ENCODE measurements at regions not wholly inside any gene's neighbourhood (a gene's known extent, or its start where the extent isn't known, plus 50 kb on each side); places are given as distances from the start of the nearest gene placed in this dataset.

DNA sequence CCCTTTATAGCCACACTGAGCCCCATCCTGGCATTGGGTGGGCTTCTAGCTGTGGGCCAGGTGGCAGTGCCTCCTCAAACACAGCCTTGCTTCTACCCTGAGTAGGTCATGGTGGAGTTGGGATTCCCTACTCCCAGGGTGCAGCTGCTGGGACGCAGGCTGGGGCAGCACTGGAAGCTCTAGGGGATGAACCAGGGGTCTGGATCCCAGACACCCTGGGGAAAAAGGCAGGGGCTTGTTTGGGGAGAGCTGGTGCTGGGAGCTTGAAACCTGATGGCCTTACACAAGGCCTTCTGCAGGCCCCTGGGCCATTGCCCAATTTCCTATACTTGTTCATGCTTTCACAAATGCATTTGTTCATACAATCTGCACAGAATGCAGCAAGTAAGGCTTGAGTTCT, 103.7 kb upstream of the CTBP2 start:
- Histone ChIP-seq H3K27ac (ENCODE audit: low read length) (no peak overlapping the region), H3K9me3 (ENCODE audit: control insufficient read depth, insufficient read depth, low read length) (no peaks in the 10 kb centered on the region), H3K36me3 (ENCODE audit: control insufficient read depth, insufficient read depth, low read length) (no peaks in the 10 kb centered on the region), H3K4me1 (ENCODE audit: control insufficient read depth, insufficient read depth, low read length) (no peaks in the 10 kb centered on the region), H3K27me3 (ENCODE audit: control insufficient read depth, insufficient read depth, low read length) (no peaks in the 10 kb centered on the region), H3K4me3 (ENCODE audit: low read length) (no peak overlapping the region)
- TF ChIP-seq, protein P1, sequence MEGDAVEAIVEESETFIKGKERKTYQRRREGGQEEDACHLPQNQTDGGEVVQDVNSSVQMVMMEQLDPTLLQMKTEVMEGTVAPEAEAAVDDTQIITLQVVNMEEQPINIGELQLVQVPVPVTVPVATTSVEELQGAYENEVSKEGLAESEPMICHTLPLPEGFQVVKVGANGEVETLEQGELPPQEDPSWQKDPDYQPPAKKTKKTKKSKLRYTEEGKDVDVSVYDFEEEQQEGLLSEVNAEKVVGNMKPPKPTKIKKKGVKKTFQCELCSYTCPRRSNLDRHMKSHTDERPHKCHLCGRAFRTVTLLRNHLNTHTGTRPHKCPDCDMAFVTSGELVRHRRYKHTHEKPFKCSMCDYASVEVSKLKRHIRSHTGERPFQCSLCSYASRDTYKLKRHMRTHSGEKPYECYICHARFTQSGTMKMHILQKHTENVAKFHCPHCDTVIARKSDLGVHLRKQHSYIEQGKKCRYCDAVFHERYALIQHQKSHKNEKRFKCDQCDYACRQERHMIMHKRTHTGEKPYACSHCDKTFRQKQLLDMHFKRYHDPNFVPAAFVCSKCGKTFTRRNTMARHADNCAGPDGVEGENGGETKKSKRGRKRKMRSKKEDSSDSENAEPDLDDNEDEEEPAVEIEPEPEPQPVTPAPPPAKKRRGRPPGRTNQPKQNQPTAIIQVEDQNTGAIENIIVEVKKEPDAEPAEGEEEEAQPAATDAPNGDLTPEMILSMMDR (IDR thresholded peaks at IDR 0.05), result no peak
- Mint-ChIP-seq H3K27me3 (ENCODE audit: low read depth in 2 of 2) (peaks cover 8 to 22% of the 10 kb centered on the region in 2 donors), H3K4me3 (no peak overlapping the region), H3K9me3 (no peaks in the 10 kb centered on the region), H3K27ac (no peak overlapping the region), H3K36me3 (no peaks in the 10 kb centered on the region), H3K4me1 (no peaks in the 10 kb centered on the region)
- ATAC-seq (no peak), DNase-seq (no peak)
- intact Hi-C loops (cut with micrococcal nuclease), result no loop called here
- WGBS (ENCODE audit: insufficient coverage), result 92% methylated on average over 1 of the region's 1 CpG

DNA sequence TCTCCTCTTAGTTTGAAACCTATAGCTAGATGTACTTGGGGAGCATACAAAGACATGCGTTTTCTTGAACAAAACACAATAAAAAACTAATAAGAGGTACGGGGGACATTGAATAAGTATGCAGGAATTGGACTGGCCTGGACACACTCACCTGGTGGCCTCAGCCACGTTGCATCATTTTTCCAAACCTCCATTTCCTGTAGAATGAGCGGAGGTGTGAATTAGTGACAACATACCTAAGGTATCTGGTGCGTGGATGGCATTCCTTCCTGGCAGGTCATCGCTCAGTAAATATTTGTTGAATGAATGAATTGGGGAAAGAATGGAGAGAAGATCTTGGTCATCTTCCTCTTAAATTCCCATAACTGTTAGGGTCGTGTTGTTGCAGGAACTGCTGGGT, 103.2 kb upstream of the CTBP2 start:
- WGBS (ENCODE audit: insufficient coverage), result 84% methylated on average over 6 of the region's 7 CpGs
- Mint-ChIP-seq H3K36me3 (no peaks in the 10 kb centered on the region), H3K4me3 (no peak overlapping the region), H3K4me1 (no peaks in the 10 kb centered on the region), H3K9me3 (no peaks in the 10 kb centered on the region), H3K27me3 (ENCODE audit: low read depth in 2 of 2) (peaks cover 13 to 23% of the 10 kb centered on the region in 2 donors), H3K27ac (no peak overlapping the region)
- intact Hi-C loops (cut with micrococcal nuclease), result no loop called here
- Histone ChIP-seq H3K4me1 (ENCODE audit: control insufficient read depth, insufficient read depth, low read length) (no peaks in the 10 kb centered on the region), H3K27ac (ENCODE audit: low read length) (no peak overlapping the region), H3K36me3 (ENCODE audit: control insufficient read depth, insufficient read depth, low read length) (no peaks in the 10 kb centered on the region), H3K4me3 (ENCODE audit: low read length) (no peak overlapping the region), H3K27me3 (ENCODE audit: control insufficient read depth, insufficient read depth, low read length) (no peaks in the 10 kb centered on the region), H3K9me3 (ENCODE audit: control insufficient read depth, insufficient read depth, low read length) (no peaks in the 10 kb centered on the region)
- ATAC-seq, result no peak
- TF ChIP-seq, protein P1 (IDR thresholded peaks at IDR 0.05), result no peak
- no peak for DNase-seq

DNA sequence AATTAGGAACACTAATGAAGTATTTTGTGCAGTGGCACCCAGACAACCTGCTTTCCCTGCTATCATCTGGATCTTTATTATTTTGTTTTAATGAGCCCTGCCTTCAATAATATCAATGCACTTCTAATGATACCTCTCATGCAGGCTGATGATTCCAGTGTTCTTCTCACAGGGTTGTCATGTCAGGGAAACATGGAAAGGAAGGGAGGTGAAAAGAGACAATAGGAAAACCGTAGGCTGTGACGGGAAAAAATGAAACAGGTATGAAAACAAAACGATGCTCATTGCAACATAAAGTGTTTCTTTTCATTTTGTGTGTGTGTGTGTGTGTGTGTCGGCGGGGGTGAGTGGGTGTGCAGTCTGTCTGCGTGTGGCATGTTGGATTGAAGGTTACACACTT, 102.6 kb upstream of the CTBP2 start:
- no peak overlapping the region for H3K4me3 Mint-ChIP-seq
- no peaks in the 10 kb centered on the region for H3K27me3 ChIP-seq (ENCODE audit: control insufficient read depth, insufficient read depth, low read length)
- H3K27ac Mint-ChIP-seq, result no peak overlapping the region
- H3K4me1 Mint-ChIP-seq, result no peaks in the 10 kb centered on the region
- ATAC-seq (no peak), DNase-seq (no peak)
- WGBS (ENCODE audit: insufficient coverage), result 77% methylated on average over 6 of the region's 6 CpGs
- no peaks in the 10 kb centered on the region for H3K36me3 ChIP-seq (ENCODE audit: control insufficient read depth, insufficient read depth, low read length)
- H3K4me3 ChIP-seq (ENCODE audit: low read length), result no peak overlapping the region
- H3K27ac ChIP-seq (ENCODE audit: low read length), result no peak overlapping the region
- H3K27me3 Mint-ChIP-seq (ENCODE audit: low read depth in 2 of 2), result peaks cover 17 to 27% of the 10 kb centered on the region in 2 donors
- no peaks in the 10 kb centered on the region for H3K9me3 Mint-ChIP-seq
- no peaks in the 10 kb centered on the region for H3K36me3 Mint-ChIP-seq
- H3K4me1 ChIP-seq (ENCODE audit: control insufficient read depth, insufficient read depth, low read length), result no peaks in the 10 kb centered on the region
- H3K9me3 ChIP-seq (ENCODE audit: control insufficient read depth, insufficient read depth, low read length), result no peaks in the 10 kb centered on the region
- TF ChIP-seq, protein P1 (IDR thresholded peaks at IDR 0.05), result no peak
- intact Hi-C loops (cut with micrococcal nuclease), result no loop called here

DNA sequence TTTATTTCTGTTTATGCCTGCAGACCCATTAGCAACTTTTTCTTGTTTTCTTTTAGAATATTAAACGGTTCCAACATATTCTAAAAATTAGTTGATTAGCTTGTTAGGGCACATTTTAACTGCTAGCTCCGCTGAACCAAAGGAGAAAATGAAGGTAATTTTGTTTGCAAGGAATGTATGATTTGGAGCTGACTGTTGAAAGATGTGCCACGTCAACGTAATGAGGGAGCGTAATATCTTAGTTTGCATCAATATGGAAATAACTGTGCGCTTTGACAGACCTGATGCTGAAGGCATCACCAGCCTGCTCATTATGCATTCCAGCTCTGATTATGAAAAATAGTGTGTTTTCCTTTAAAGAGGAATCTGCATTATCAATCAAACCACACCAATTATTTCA, 102.0 kb upstream of the CTBP2 start:
- ATAC-seq (no peak), DNase-seq (no peak)
- Mint-ChIP-seq H3K27ac (no peak overlapping the region), H3K9me3 (no peaks in the 10 kb centered on the region), H3K27me3 (ENCODE audit: low read depth in 2 of 2) (peaks cover 17 to 27% of the 10 kb centered on the region in 2 donors), H3K4me3 (no peak overlapping the region), H3K36me3 (no peaks in the 10 kb centered on the region), H3K4me1 (no peaks in the 10 kb centered on the region)
- TF ChIP-seq, protein P1 (IDR thresholded peaks at IDR 0.05), result no peak
- no peaks in the 10 kb centered on the region for H3K27me3 ChIP-seq (ENCODE audit: control insufficient read depth, insufficient read depth, low read length)
- 96% methylated on average over 6 of the region's 6 CpGs for WGBS (ENCODE audit: insufficient coverage)
- intact Hi-C loops (cut with micrococcal nuclease), result no loop called here
- no peak overlapping the region for H3K4me3 ChIP-seq (ENCODE audit: low read length)
- no peaks in the 10 kb centered on the region for H3K9me3 ChIP-seq (ENCODE audit: control insufficient read depth, insufficient read depth, low read length)
- H3K36me3 ChIP-seq (ENCODE audit: control insufficient read depth, insufficient read depth, low read length), result no peaks in the 10 kb centered on the region
- H3K4me1 ChIP-seq (ENCODE audit: control insufficient read depth, insufficient read depth, low read length), result no peaks in the 10 kb centered on the region
- H3K27ac ChIP-seq (ENCODE audit: low read length), result no peak overlapping the region
